ENCODE measurements at regions not wholly inside any gene's neighbourhood (a gene's known extent, or its start where the extent isn't known, plus 50 kb on each side); places are given as distances from the start of the nearest gene placed in this dataset.
"Not testable (repeated sequence)": the region's sequence is repeated elsewhere in the genome, so short reads cannot be mapped to it uniquely, and the experiment has no call there.

GRCh38 chr14:71541973-71542690 is 390.1 kb upstream of the RGS6 start:
- DNase-seq: no peak

- no peak for DNase-seq
Measured at GRCh38 chr14:71549421-71550050, 382.7 kb upstream of the RGS6 start.

DNA sequence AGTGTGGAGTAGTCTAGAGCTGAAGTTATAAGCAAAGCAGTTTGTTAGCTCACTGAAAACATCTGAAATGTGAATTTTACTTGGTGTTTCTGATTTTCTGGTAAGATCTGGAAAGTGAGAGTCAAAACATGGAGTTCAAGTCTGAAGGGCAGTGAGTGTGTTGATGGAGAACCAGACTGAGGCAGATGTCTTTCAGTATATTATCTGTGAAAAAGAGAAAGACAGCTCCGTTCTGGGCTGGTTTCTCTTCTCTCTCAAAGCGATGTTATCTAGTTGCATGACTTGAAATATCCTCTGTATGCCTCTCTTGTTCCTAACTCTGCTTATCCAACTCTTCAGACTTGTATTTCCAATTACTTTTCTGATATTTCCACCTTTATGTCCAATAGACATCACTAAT is 381.9 kb upstream of the RGS6 start:
- DNase-seq: no peak

DNA sequence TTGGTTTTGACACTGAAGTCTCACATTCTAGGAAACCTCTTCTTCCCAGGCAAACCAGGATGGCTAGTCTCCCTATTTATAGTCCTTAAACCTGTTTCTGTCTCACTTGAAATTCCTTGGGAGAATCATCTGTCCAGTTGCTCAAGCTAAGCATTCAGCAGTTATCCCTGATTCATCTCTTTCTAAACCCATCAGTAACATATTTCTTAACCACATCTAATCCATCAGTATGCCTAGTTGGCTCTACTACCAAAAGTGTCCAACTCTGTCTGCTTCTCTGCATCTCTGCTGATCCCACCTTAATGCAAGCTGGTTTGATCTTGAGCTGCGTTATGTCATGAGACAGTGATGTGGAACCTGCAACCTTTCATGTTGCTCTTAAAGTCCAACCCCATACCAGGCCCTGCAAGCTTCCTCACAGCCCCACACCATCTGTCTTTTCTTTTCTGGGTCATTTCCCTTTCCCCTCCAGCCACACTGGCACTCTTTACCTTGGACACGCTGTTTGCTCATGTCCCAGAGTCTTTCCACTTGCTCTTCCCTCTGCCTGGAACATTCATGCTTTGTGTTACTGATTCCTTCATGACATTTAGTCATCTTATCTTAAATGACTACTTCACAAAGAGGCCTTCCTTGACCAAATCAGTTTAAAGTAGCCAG is 380.8 kb upstream of the RGS6 start:
- DNase-seq: no peak

DNA sequence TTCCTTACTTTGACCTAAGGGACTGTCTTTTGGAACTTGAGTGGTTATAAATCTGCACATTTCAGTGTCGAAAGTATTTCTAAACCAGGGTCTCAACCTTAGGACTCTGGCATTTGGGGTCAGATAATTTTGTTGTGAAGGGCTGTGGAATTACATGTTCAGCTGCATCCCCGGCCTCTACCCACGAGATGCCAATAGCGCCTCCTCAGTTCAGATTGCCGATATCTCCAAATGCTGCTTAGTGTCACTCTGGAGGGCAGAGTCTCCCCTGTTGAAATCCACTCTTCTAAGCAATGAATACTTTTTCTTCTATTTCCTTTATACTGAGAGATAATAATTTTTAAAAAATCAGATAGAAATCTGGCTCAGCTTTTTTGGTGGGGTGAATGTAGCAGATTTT is 379.4 kb upstream of the RGS6 start:
- DNase-seq: no peak

- DNase-seq: no peak
Measured at GRCh38 chr14:71553779-71554178, 378.4 kb upstream of the RGS6 start.

DNA sequence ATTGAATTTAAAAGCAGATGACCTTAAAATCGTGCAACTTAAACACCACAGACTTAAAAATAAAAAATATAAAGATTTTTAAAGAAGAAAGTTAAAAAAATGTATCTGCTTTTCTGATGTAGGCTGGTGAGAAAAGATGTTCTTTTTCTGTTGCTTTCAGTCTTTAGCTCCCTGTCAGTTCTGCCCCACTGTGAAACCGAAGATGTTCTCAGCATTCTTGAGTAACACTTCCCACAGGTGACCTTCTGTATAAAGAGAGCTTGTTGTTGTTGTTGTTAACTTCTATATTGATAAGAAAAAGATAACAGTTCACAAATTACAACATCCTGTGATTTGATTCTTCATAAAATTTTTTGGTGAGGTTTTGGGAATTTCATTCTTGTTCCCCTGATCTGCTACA is 377.9 kb upstream of the RGS6 start:
- DNase-seq: no peak

DNA sequence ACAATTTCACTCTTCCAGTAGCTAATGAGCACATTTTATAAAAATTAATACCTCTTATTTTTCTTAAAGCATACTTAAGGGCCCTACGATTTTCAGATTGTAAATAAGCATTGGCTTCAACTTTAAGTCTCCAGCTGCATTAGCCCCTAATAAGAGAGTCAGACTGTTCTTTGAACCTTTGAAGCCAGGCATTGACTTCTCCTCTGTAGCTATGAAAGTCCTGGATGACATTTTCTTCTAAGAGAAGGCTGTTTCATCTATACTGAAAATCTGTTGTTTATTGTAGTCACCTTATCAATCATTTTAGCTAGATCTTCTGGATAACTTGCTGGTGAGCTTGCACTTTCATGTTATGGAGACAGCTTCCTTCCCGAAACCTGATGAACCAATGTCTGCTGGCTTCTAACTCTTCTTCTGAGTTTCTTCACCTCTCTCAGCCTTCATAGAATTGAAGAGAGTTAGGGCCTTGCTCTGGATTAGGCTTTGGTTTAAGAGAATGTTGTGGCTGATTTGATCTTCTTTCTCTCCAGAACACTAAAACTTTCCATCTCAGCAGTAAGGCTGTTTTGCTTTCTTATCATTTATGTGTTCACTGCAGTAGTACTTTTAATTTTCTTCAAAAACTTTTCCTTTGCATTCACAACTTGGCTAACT is 377.1 kb upstream of the RGS6 start:
- DNase-seq: no peak

GRCh38 chr14:71555654-71556559 is 376.3 kb upstream of the RGS6 start:
- no peak for DNase-seq

- DNase-seq: no peak
Measured at GRCh38 chr14:71556730-71557129, 375.5 kb upstream of the RGS6 start.

DNA sequence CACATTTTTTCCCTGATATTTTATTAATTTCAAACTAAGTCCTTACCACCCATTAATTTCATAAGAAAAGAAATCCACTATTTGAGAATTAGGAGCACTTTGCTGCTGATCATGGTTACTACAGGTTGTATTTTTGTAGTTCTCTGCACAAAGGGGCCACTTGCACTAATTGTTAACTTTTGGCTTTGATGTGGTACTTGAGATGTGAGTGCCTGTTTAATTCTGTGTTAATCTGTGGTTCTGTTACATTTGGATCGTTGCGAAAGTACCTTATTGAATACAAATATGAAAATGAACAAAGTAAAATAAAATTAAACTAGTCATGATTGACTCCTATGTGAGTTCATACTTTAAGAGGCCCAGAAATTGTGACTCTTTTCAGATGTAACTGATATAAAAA is 374.9 kb upstream of the RGS6 start:
- DNase-seq: no peak

GRCh38 chr14:71558943-71559342 is 373.3 kb upstream of the RGS6 start:
- DNase-seq: not testable (repeated sequence)

DNA sequence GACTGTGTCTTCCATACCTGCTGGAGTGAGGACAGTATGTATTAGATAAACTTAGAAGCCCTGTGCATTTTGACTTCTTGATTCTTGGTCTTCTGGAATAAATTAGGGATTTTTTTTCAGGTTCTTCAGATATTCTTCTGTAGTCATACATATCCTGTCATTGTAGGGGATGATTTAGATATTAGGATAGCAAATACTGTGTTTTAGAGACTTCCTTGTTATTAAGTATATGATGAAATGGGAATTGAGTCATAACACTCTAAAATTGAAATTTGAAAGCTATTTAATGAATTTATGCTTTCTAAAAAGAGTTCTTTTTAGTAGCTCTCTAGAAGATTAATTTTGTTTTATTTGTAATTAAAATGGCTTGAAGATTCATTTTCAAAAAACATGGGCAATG is 371.5 kb upstream of the RGS6 start:
- DNase-seq: no peak

GRCh38 chr14:71563492-71564153 is 368.6 kb upstream of the RGS6 start:
- no peak for DNase-seq

GRCh38 chr14:71566276-71566675 is 366.0 kb upstream of the RGS6 start:
- DNase-seq: no peak

GRCh38 chr14:71567499-71568133 is 364.6 kb upstream of the RGS6 start:
- DNase-seq: not testable (repeated sequence)

GRCh38 chr14:71574976-71575375 is 357.3 kb upstream of the RGS6 start:
- DNase-seq: no peak

DNA sequence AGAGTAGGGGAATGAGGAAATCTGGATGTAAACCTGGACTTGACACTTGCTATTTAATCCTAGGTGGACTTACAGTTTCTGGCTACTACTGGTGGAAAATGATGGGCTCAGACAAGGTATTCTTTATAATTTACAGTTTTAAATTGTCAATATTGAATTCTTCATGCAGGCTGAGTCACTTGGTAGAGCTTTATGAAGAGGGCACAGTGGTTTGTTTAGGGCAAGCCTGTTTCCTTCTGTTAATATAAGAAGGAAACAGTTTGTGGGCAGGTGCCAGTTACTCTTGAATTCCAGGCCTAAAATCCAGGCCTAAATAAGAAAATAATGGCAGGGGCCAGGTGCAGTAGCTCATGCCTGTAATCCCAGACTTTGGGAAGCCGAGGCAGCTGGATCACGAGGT is 355.8 kb upstream of the RGS6 start:
- no peak for DNase-seq

DNA sequence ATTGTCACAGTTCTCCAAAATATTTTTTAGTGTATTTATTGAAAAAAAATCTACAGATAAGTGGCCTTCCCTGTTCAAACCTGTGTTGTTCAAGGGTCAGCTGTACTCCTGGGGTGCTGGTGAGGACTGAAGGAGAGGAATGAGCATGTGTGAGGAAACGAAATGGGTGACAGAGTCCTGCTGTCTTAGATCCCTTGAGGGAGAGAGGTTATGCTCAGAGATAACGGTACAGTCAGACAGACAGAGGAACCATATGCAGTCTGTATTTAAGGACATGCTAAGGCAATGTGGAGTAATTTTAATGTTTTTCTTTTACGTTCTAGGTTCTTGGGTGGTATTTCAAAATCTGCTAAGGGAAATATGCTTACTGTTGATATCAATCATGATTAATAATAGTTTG is 352.9 kb upstream of the RGS6 start:
- no peak for DNase-seq

- no peak for DNase-seq
Measured at GRCh38 chr14:71582705-71583104, 349.5 kb upstream of the RGS6 start.

DNA sequence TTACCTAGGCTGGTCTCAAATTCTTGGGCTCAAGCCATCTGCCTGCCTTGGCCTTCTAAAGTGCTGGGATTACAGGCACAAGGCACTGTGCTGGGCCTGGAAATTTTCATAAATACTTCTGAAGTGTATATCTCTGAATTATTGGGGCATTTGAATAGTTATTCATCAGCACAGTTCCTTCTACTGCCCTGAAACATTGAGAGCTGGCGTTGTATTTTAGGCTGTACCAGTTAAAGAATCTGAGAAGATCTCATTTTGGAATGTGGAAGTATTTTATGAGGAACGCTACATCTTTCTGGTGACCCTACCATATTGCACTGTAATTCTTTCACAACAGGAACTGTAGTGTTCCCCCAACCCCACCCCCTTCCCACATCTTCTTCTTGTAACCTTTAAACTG is 349.0 kb upstream of the RGS6 start:
- no peak for DNase-seq

DNA sequence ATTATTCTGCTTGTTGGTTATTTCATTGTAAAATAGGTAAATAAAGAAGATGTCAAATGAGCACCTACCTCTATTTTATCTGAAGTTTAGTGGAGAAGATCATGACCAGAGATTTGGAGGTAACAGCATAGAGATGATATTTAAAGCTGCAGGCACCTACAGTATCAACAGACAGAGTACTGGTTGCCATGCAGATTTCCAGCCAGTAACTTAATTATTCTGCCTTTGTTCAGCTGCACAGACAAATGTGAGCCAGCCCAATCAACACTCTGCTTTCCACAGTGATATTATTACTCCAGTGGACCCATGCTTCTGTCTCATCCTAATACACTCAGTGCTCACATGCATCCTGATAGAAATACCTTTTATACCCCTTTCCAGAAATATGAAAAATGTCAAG is 348.5 kb upstream of the RGS6 start:
- no peak for DNase-seq
